ENCODE measurements at regions not wholly inside any gene's neighbourhood (a gene's known extent, or its start where the extent isn't known, plus 50 kb on each side); places are given as distances from the start of the nearest gene placed in this dataset.

DNA sequence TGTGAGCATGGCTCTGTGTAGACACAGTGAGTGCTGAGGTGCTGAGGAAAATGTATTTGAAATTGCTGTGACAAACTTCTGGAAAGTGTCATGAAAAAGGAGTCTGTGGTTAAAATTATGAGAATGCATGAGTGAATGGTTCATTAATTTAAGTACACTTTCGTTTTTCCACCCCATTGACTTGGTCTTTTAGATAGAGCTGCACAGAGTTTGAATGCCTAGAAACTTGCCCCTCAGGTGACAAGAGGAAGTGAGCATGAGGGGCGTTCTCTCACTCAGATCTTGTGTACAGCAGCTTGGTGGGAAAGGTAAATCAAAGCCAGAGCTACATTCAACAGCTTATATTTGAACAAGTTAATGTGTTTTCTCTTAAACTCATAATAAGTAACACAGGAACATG is 296.8 kb downstream of the WDR72 start:
- no peak overlapping the region for H3K23ac ChIP-seq (ENCODE audit: low read length)
- H4K8ac ChIP-seq (ENCODE audit: low read depth, low read length): no peak overlapping the region
- no peak overlapping the region for H3K9ac ChIP-seq (ENCODE audit: low read length)
- no peak overlapping the region for H3K4me3 ChIP-seq (ENCODE audit: low read length)
- no peak overlapping the region for H2BK15ac ChIP-seq (replicated peaks; ENCODE audit: low read depth)
- no peaks in the 10 kb centered on the region for H3K79me1 ChIP-seq (ENCODE audit: low read length)
- H3K56ac ChIP-seq (ENCODE audit: low read length): no peak overlapping the region
- H3K4me1 ChIP-seq (ENCODE audit: control insufficient read depth, low read depth, low read length): no peaks in the 10 kb centered on the region
- H3K79me2 ChIP-seq (ENCODE audit: control insufficient read depth, insufficient read depth, low read length): no peaks in the 10 kb centered on the region
- H2BK120ac ChIP-seq (ENCODE audit: low read depth, low read length): no peak overlapping the region
- H4K5ac ChIP-seq (ENCODE audit: low read length): no peak overlapping the region
- no peak overlapping the region for H2AK5ac ChIP-seq (ENCODE audit: low read length)
- no peak overlapping the region for H3K4ac ChIP-seq (ENCODE audit: low read depth, low read length)
- H3K27ac ChIP-seq (ENCODE audit: low read depth, low read length): no peak overlapping the region
- H3K4me2 ChIP-seq (ENCODE audit: low read length): no peak overlapping the region
- H2BK5ac ChIP-seq (ENCODE audit: low read length): no peak overlapping the region
- no peaks in the 10 kb centered on the region for H3K36me3 ChIP-seq (ENCODE audit: control insufficient read depth, insufficient read depth, low read length)
- H3K27me3 ChIP-seq (ENCODE audit: insufficient read depth, low read length, poor library complexity): no peaks in the 10 kb centered on the region
- H3K18ac ChIP-seq (ENCODE audit: low read length): no peak overlapping the region
- no CpG with 5 or more reads among the region's 2 CpGs for WGBS (ENCODE audit: extremely low coverage, insufficient coverage, low lambda C conversion rate)
- DNase-seq: no peak

DNA sequence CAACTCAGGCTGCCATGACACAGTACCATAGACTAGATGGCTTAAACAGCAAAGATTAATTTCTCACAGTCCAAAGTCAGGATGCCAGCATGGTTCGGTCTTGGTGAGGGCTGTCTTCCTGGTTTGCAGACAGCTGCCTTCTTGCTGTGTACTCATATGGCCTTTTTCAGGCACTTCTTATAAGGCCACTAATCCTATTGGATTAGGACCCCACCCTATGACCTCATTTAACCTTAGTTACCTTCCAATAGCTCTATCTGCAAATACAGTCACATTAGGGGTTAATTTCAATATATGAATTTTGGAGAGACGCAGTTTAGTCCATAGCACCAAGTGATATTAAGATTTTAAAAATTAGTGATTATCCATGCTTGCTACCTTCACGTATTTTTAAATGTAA is 297.8 kb downstream of the WDR72 start:
- H3K27me3 ChIP-seq (ENCODE audit: insufficient read depth, low read length, poor library complexity): no peaks in the 10 kb centered on the region
- H3K4me2 ChIP-seq (ENCODE audit: low read length): no peak overlapping the region
- WGBS (ENCODE audit: extremely low coverage, insufficient coverage, low lambda C conversion rate): no CpG with 5 or more reads among the region's 3 CpGs
- H3K4me1 ChIP-seq (ENCODE audit: control insufficient read depth, low read depth, low read length): no peaks in the 10 kb centered on the region
- H4K5ac ChIP-seq (ENCODE audit: low read length): no peak overlapping the region
- no peak overlapping the region for H4K8ac ChIP-seq (ENCODE audit: low read depth, low read length)
- H3K79me1 ChIP-seq (ENCODE audit: low read length): no peaks in the 10 kb centered on the region
- H3K9ac ChIP-seq (ENCODE audit: low read length): no peak overlapping the region
- no peaks in the 10 kb centered on the region for H3K79me2 ChIP-seq (ENCODE audit: control insufficient read depth, insufficient read depth, low read length)
- no peak for DNase-seq
- no peak overlapping the region for H3K56ac ChIP-seq (ENCODE audit: low read length)
- no peaks in the 10 kb centered on the region for H3K36me3 ChIP-seq (ENCODE audit: control insufficient read depth, insufficient read depth, low read length)
- no peak overlapping the region for H3K27ac ChIP-seq (ENCODE audit: low read depth, low read length)
- H2AK5ac ChIP-seq (ENCODE audit: low read length): no peak overlapping the region
- no peak overlapping the region for H2BK120ac ChIP-seq (ENCODE audit: low read depth, low read length)
- H3K4me3 ChIP-seq (ENCODE audit: low read length): no peak overlapping the region
- H2BK15ac ChIP-seq (replicated peaks; ENCODE audit: low read depth): no peak overlapping the region
- no peak overlapping the region for H2BK5ac ChIP-seq (ENCODE audit: low read length)
- H3K23ac ChIP-seq (ENCODE audit: low read length): no peak overlapping the region
- H3K18ac ChIP-seq (ENCODE audit: low read length): no peak overlapping the region
- no peak overlapping the region for H3K4ac ChIP-seq (ENCODE audit: low read depth, low read length)

- Histone ChIP-seq H3K9ac (ENCODE audit: low read length) (no peak overlapping the region), H4K5ac (ENCODE audit: low read length) (no peak overlapping the region), H3K23ac (ENCODE audit: low read length) (no peak overlapping the region), H3K27ac (ENCODE audit: low read depth, low read length) (no peak overlapping the region), H4K8ac (ENCODE audit: low read depth, low read length) (no peak overlapping the region), H2BK15ac (replicated peaks; ENCODE audit: low read depth) (no peak overlapping the region), H3K4me2 (ENCODE audit: low read length) (no peak overlapping the region), H3K79me2 (ENCODE audit: control insufficient read depth, insufficient read depth, low read length) (no peaks in the 10 kb centered on the region), H3K56ac (ENCODE audit: low read length) (no peak overlapping the region), H3K4me1 (ENCODE audit: control insufficient read depth, low read depth, low read length) (no peaks in the 10 kb centered on the region), H2BK5ac (ENCODE audit: low read length) (no peak overlapping the region), H2BK120ac (ENCODE audit: low read depth, low read length) (no peak overlapping the region), H3K18ac (ENCODE audit: low read length) (no peak overlapping the region), H3K4me3 (ENCODE audit: low read length) (no peak overlapping the region), H3K4ac (ENCODE audit: low read depth, low read length) (no peak overlapping the region), H3K27me3 (ENCODE audit: insufficient read depth, low read length, poor library complexity) (no peaks in the 10 kb centered on the region), H3K79me1 (ENCODE audit: low read length) (no peaks in the 10 kb centered on the region), H2AK5ac (ENCODE audit: low read length) (no peak overlapping the region), H3K36me3 (ENCODE audit: control insufficient read depth, insufficient read depth, low read length) (no peaks in the 10 kb centered on the region)
- DNase-seq: no peak
- WGBS (ENCODE audit: extremely low coverage, insufficient coverage, low lambda C conversion rate): no CpG with 5 or more reads among the region's 1 CpG
These were observed 300.7 kb downstream of the WDR72 start for GRCh38 chr15:53458736-53459135.

GRCh38 chr15:53457479-53457878 is 302.0 kb downstream of the WDR72 start:
- no peaks in the 10 kb centered on the region for H3K27me3 ChIP-seq (ENCODE audit: insufficient read depth, low read length, poor library complexity)
- no peak overlapping the region for H3K18ac ChIP-seq (ENCODE audit: low read length)
- H3K9ac ChIP-seq (ENCODE audit: low read length): no peak overlapping the region
- no peak overlapping the region for H2BK5ac ChIP-seq (ENCODE audit: low read length)
- H4K5ac ChIP-seq (ENCODE audit: low read length): no peak overlapping the region
- no peak overlapping the region for H2BK120ac ChIP-seq (ENCODE audit: low read depth, low read length)
- H3K4me1 ChIP-seq (ENCODE audit: control insufficient read depth, low read depth, low read length): no peaks in the 10 kb centered on the region
- no peak overlapping the region for H3K4me2 ChIP-seq (ENCODE audit: low read length)
- H3K79me2 ChIP-seq (ENCODE audit: control insufficient read depth, insufficient read depth, low read length): no peaks in the 10 kb centered on the region
- H3K4me3 ChIP-seq (ENCODE audit: low read length): no peak overlapping the region
- no peak overlapping the region for H2AK5ac ChIP-seq (ENCODE audit: low read length)
- H3K27ac ChIP-seq (ENCODE audit: low read depth, low read length): no peak overlapping the region
- no CpG with 5 or more reads among the region's 3 CpGs for WGBS (ENCODE audit: extremely low coverage, insufficient coverage, low lambda C conversion rate)
- H2BK15ac ChIP-seq (replicated peaks; ENCODE audit: low read depth): no peak overlapping the region
- H3K36me3 ChIP-seq (ENCODE audit: control insufficient read depth, insufficient read depth, low read length): no peaks in the 10 kb centered on the region
- no peak overlapping the region for H4K8ac ChIP-seq (ENCODE audit: low read depth, low read length)
- no peaks in the 10 kb centered on the region for H3K79me1 ChIP-seq (ENCODE audit: low read length)
- no peak overlapping the region for H3K23ac ChIP-seq (ENCODE audit: low read length)
- DNase-seq: no peak
- no peak overlapping the region for H3K4ac ChIP-seq (ENCODE audit: low read depth, low read length)
- H3K56ac ChIP-seq (ENCODE audit: low read length): no peak overlapping the region

GRCh38 chr15:53454843-53455721 is 304.4 kb downstream of the WDR72 start:
- Histone ChIP-seq H2BK15ac (replicated peaks; ENCODE audit: low read depth) (no peak overlapping the region), H4K5ac (ENCODE audit: low read length) (no peak overlapping the region), H3K79me2 (ENCODE audit: control insufficient read depth, insufficient read depth, low read length) (no peaks in the 10 kb centered on the region), H3K4ac (ENCODE audit: low read depth, low read length) (no peak overlapping the region), H3K23ac (ENCODE audit: low read length) (no peak overlapping the region), H3K79me1 (ENCODE audit: low read length) (no peaks in the 10 kb centered on the region), H2BK5ac (ENCODE audit: low read length) (no peak overlapping the region), H3K27me3 (ENCODE audit: insufficient read depth, low read length, poor library complexity) (no peaks in the 10 kb centered on the region), H3K9ac (ENCODE audit: low read length) (no peak overlapping the region), H3K4me2 (ENCODE audit: low read length) (no peak overlapping the region), H3K27ac (ENCODE audit: low read depth, low read length) (no peak overlapping the region), H3K18ac (ENCODE audit: low read length) (no peak overlapping the region), H4K8ac (ENCODE audit: low read depth, low read length) (no peak overlapping the region), H2BK120ac (ENCODE audit: low read depth, low read length) (no peak overlapping the region), H3K56ac (ENCODE audit: low read length) (no peak overlapping the region), H2AK5ac (ENCODE audit: low read length) (no peak overlapping the region), H3K4me1 (ENCODE audit: control insufficient read depth, low read depth, low read length) (no peaks in the 10 kb centered on the region), H3K4me3 (ENCODE audit: low read length) (no peak overlapping the region), H3K36me3 (ENCODE audit: control insufficient read depth, insufficient read depth, low read length) (no peaks in the 10 kb centered on the region)
- DNase-seq: no peak
- WGBS (ENCODE audit: extremely low coverage, insufficient coverage, low lambda C conversion rate): no CpG with 5 or more reads among the region's 8 CpGs

GRCh38 chr15:53454535-53454842 is 305.0 kb downstream of the WDR72 start:
- Histone ChIP-seq H2BK5ac (ENCODE audit: low read length) (no peak overlapping the region), H3K23ac (ENCODE audit: low read length) (no peak overlapping the region), H3K56ac (ENCODE audit: low read length) (no peak overlapping the region), H3K18ac (ENCODE audit: low read length) (no peak overlapping the region), H4K8ac (ENCODE audit: low read depth, low read length) (no peak overlapping the region), H3K79me2 (ENCODE audit: control insufficient read depth, insufficient read depth, low read length) (no peaks in the 10 kb centered on the region), H3K27me3 (ENCODE audit: insufficient read depth, low read length, poor library complexity) (no peaks in the 10 kb centered on the region), H3K9ac (ENCODE audit: low read length) (no peak overlapping the region), H3K36me3 (ENCODE audit: control insufficient read depth, insufficient read depth, low read length) (no peaks in the 10 kb centered on the region), H2BK15ac (replicated peaks; ENCODE audit: low read depth) (no peak overlapping the region), H3K4ac (ENCODE audit: low read depth, low read length) (no peak overlapping the region), H3K27ac (ENCODE audit: low read depth, low read length) (no peak overlapping the region), H3K4me3 (ENCODE audit: low read length) (no peak overlapping the region), H3K4me2 (ENCODE audit: low read length) (no peak overlapping the region), H3K79me1 (ENCODE audit: low read length) (no peaks in the 10 kb centered on the region), H3K4me1 (ENCODE audit: control insufficient read depth, low read depth, low read length) (no peaks in the 10 kb centered on the region), H4K5ac (ENCODE audit: low read length) (no peak overlapping the region), H2BK120ac (ENCODE audit: low read depth, low read length) (no peak overlapping the region), H2AK5ac (ENCODE audit: low read length) (no peak overlapping the region)
- no CpG with 5 or more reads among the region's 5 CpGs for WGBS (ENCODE audit: extremely low coverage, insufficient coverage, low lambda C conversion rate)
- DNase-seq: no peak

Data from mesendoderm (in vitro differentiated cells).